ENCODE measurements at regions not wholly inside any gene's neighbourhood (a gene's known extent, or its start where the extent isn't known, plus 50 kb on each side); places are given as distances from the start of the nearest gene placed in this dataset.

DNA sequence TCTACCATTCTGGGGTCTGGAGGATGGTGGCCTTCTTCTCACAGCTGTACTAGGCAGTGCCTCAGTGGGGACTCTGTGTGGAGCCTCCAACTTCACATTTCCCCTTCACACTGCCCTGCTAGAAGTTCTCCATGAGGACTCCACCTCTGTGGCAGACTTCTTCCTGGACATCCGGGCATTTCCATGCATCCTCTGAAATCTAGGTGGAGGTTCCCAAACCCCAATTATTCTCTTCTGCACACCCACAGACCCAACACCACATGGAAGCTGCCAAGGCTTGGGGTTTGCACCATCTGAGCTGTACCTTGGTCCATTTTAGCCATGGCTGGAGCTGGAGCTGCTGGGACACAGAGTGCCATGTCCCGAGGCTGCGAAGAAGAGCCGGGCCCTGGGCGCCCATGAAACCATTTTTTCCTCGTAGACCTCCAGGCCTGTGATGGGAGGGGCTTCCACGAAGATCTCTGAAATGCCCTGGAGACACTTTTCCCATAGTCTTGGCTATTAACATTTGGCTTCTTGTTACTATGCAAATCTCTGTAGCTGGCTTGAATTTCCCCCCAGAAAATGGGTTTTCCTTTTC is 170.5 kb downstream of the FOXD2 start:
- Histone ChIP-seq H3K27me3 (ENCODE audit: insufficient read depth, low read depth) (no peaks in the 10 kb centered on the region), H2AFZ (no peak overlapping the region), H3K4me2 (no peak overlapping the region), H3K79me2 (ENCODE audit: low read depth) (no peaks in the 10 kb centered on the region), H3K9me2 (ENCODE audit: insufficient read depth) (no peaks in the 10 kb centered on the region), H3K4me1 (replicated peaks; ENCODE audit: insufficient read depth) (no peaks in the 10 kb centered on the region), H3K9me3 (ENCODE audit: insufficient read depth, low read depth) (peaks cover 7% of the 10 kb centered on the region; the same call in 1 of the 2 replicates), H3K27ac (no peak overlapping the region), H3F3A (ENCODE audit: insufficient read depth, low read depth) (no peaks in the 10 kb centered on the region), H3K4me3 (no peak overlapping the region), H4K20me1 (ENCODE audit: insufficient read depth) (no peaks in the 10 kb centered on the region), H3K36me3 (ENCODE audit: low read depth) (no peaks in the 10 kb centered on the region)
- BruUV-seq (replicated peaks) = no TSS peak
- CTCF ChIA-PET = no interaction called here
- TF ChIP-seq EZH2 (IDR thresholded peaks at IDR 0.05; ENCODE audit: low read depth) (no peak), CTCF (conservative IDR thresholded peaks at IDR 0.05) (no peak)
- no peak for DNase-seq
- intact Hi-C loops (cut with micrococcal nuclease; ENCODE audit: unreplicated experiment) = no loop called here
- POLR2A ChIA-PET (ENCODE audit: unreplicated experiment) = no interaction called here

DNA sequence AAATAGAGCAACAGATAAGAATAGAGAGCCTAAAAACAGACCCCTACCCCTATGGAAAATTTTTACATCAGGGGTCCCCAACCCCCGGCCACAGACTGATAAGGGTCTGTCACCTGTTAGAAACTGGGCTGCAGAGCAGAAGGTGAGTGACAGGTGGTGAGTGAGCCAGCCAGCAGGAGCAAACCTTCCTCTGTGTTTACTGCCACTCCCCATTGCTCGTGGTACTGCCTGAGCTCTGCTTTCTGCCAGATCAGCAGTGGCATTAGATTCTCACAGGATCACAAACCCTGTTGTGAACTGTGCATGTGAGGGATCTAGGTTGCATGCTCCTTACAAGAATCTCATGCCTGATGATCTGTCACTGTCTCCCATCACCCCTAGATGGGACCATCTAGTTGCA is 174.1 kb downstream of the FOXD2 start:
- H3K9me3 ChIP-seq (ENCODE audit: insufficient read depth, low read depth) = peaks cover 7% of the 10 kb centered on the region; the same call in 1 of the 2 replicates
- no peaks in the 10 kb centered on the region for H3K79me2 ChIP-seq (ENCODE audit: low read depth)
- intact Hi-C loops (cut with micrococcal nuclease; ENCODE audit: unreplicated experiment) = no loop called here
- ChIA-PET POLR2A (ENCODE audit: unreplicated experiment) (no interaction called here), CTCF (no interaction called here)
- no peaks in the 10 kb centered on the region for H4K20me1 ChIP-seq (ENCODE audit: insufficient read depth)
- no peaks in the 10 kb centered on the region for H3K9me2 ChIP-seq (ENCODE audit: insufficient read depth)
- no peak overlapping the region for H2AFZ ChIP-seq
- H3K4me2 ChIP-seq = no peak overlapping the region
- no peak overlapping the region for H3K4me3 ChIP-seq
- no peaks in the 10 kb centered on the region for H3K36me3 ChIP-seq (ENCODE audit: low read depth)
- no peak for TF ChIP-seq EZH2 (IDR thresholded peaks at IDR 0.05; ENCODE audit: low read depth)
- no peak for TF ChIP-seq CTCF (conservative IDR thresholded peaks at IDR 0.05)
- no peaks in the 10 kb centered on the region for H3K27me3 ChIP-seq (ENCODE audit: insufficient read depth, low read depth)
- H3F3A ChIP-seq (ENCODE audit: insufficient read depth, low read depth) = no peaks in the 10 kb centered on the region
- no TSS peak for BruUV-seq (replicated peaks)
- no peak overlapping the region for H3K27ac ChIP-seq
- no peaks in the 10 kb centered on the region for H3K4me1 ChIP-seq (replicated peaks; ENCODE audit: insufficient read depth)
- no peak for DNase-seq

DNA sequence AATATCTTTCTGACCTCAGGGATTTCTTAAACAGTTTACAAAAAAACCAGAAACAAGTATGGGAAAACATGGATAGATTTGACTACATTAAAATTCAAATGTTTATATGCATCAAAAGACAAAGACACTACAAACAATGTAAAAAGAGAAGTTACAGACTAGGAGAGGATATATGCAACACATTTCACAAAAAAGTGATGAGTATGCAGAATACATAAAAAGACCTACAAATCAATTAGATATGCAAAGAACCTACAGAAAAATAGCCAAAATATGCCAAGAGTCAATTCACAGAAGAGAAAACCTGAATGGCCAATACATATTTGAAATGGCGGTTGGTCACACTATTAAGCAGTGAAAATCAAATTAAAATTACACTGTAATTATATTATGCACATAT is 175.0 kb downstream of the FOXD2 start:
- peaks cover 7% of the 10 kb centered on the region; the same call in 1 of the 2 replicates for H3K9me3 ChIP-seq (ENCODE audit: insufficient read depth, low read depth)
- POLR2A ChIA-PET (ENCODE audit: unreplicated experiment) = no interaction called here
- no peaks in the 10 kb centered on the region for H3K4me1 ChIP-seq (replicated peaks; ENCODE audit: insufficient read depth)
- no peak overlapping the region for H3K27ac ChIP-seq
- H3K79me2 ChIP-seq (ENCODE audit: low read depth) = no peaks in the 10 kb centered on the region
- no peaks in the 10 kb centered on the region for H3F3A ChIP-seq (ENCODE audit: insufficient read depth, low read depth)
- no TSS peak for BruUV-seq (replicated peaks)
- H3K4me2 ChIP-seq = no peak overlapping the region
- no peak overlapping the region for H2AFZ ChIP-seq
- no peaks in the 10 kb centered on the region for H3K27me3 ChIP-seq (ENCODE audit: insufficient read depth, low read depth)
- no peak for DNase-seq
- intact Hi-C loops (cut with micrococcal nuclease; ENCODE audit: unreplicated experiment) = no loop called here
- CTCF ChIA-PET = no interaction called here
- H3K4me3 ChIP-seq = no peak overlapping the region
- no peaks in the 10 kb centered on the region for H3K36me3 ChIP-seq (ENCODE audit: low read depth)
- TF ChIP-seq EZH2 (IDR thresholded peaks at IDR 0.05; ENCODE audit: low read depth) = no peak
- no peak for TF ChIP-seq CTCF (conservative IDR thresholded peaks at IDR 0.05)
- no peaks in the 10 kb centered on the region for H3K9me2 ChIP-seq (ENCODE audit: insufficient read depth)
- no peaks in the 10 kb centered on the region for H4K20me1 ChIP-seq (ENCODE audit: insufficient read depth)
